ENCODE measurements at regions not wholly inside any gene's neighbourhood (a gene's known extent, or its start where the extent isn't known, plus 50 kb on each side); places are given as distances from the start of the nearest gene placed in this dataset.

GRCh38 chr13:106375085-106375484 lies 160.4 kb downstream of the EFNB2 start:
- TF ChIP-seq POLR2AphosphoS5 (IDR thresholded peaks at IDR 0.05): no peak
- TF ChIP-seq, protein P1, sequence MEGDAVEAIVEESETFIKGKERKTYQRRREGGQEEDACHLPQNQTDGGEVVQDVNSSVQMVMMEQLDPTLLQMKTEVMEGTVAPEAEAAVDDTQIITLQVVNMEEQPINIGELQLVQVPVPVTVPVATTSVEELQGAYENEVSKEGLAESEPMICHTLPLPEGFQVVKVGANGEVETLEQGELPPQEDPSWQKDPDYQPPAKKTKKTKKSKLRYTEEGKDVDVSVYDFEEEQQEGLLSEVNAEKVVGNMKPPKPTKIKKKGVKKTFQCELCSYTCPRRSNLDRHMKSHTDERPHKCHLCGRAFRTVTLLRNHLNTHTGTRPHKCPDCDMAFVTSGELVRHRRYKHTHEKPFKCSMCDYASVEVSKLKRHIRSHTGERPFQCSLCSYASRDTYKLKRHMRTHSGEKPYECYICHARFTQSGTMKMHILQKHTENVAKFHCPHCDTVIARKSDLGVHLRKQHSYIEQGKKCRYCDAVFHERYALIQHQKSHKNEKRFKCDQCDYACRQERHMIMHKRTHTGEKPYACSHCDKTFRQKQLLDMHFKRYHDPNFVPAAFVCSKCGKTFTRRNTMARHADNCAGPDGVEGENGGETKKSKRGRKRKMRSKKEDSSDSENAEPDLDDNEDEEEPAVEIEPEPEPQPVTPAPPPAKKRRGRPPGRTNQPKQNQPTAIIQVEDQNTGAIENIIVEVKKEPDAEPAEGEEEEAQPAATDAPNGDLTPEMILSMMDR (IDR thresholded peaks at IDR 0.05): no peak

Measured in breast epithelium (tissue), 3 donors.